GM23338 (cell line): ENCODE measurements at regions not wholly inside any gene's neighbourhood (a gene's known extent, or its start where the extent isn't known, plus 50 kb on each side); places are given as distances from the start of the nearest gene placed in this dataset.
A peak's percentile ranks its signal among the peaks of the same experiment; 100 is the strongest.

ENCODE experiments used
- ATAC-seq: fragments of 200-7000 bp; cut with Tn5 transposase; 3 replicates; pipeline ENCODE4 v1.9.1; 2020
- DNase-seq: peaks from one replicate; pipeline ENCODE4 v3.0.0-alpha.2; 2015; ENCODE audit warnings: low spot score
- H2AFZ ChIP-seq: fragments of 200-600 bp; sonication (generic); 2 replicates; pipeline ENCODE4 v1.8.0; 2016; ENCODE audit warnings: antibody characterized with exemption, mild to moderate bottlenecking, moderate library complexity
- H3F3A ChIP-seq: fragments of 200-600 bp; sonication (generic); replicated peaks from 2 replicates; pipeline ENCODE4 v1.8.0; 2017; ENCODE audit warnings: antibody characterized with exemption, mixed run types, low read depth
- H3K27ac ChIP-seq: fragments of 200-600 bp; sonication (generic); 2 replicates; pipeline ENCODE4 v1.6.1; 2016; ENCODE audit warnings: low read depth
- H3K27me3 ChIP-seq: fragments of 200-600 bp; sonication (generic); 2 replicates; pipeline ENCODE4 v1.8.0; 2016; ENCODE audit warnings: mild to moderate bottlenecking, mixed run types, moderate library complexity; ENCODE audit not compliant: insufficient read depth
- H3K36me3 ChIP-seq: fragments of 200-600 bp; sonication (generic); 2 replicates; pipeline ENCODE4 v1.8.0; 2016; ENCODE audit warnings: mild to moderate bottlenecking; ENCODE audit not compliant: insufficient read depth
- H3K4me1 ChIP-seq: fragments of 200-600 bp; sonication (generic); 2 replicates; pipeline ENCODE4 v1.8.0; 2016; ENCODE audit warnings: mild to moderate bottlenecking, moderate library complexity; ENCODE audit not compliant: insufficient read depth
- H3K4me2 ChIP-seq: fragments of 200-600 bp; sonication (generic); 2 replicates; pipeline ENCODE4 v1.7.1; 2017; ENCODE audit warnings: mixed run types
- H3K4me3 ChIP-seq: fragments of 200-600 bp; sonication (generic); 2 replicates; pipeline ENCODE4 v1.6.1; 2016; ENCODE audit warnings: mixed run types
- H3K79me2 ChIP-seq: fragments of 200-600 bp; sonication (generic); replicated peaks from 2 replicates; pipeline ENCODE4 v1.8.0; 2017; ENCODE audit warnings: mild to moderate bottlenecking; ENCODE audit not compliant: insufficient read depth
- H3K9me2 ChIP-seq: fragments of 200-600 bp; sonication (generic); 2 replicates; pipeline ENCODE4 v1.8.0; 2017; ENCODE audit not compliant: insufficient read depth
- H4K20me1 ChIP-seq: fragments of 200-600 bp; sonication (generic); replicated peaks from 2 replicates; pipeline ENCODE4 v1.8.0; 2017; ENCODE audit warnings: mild to moderate bottlenecking; ENCODE audit not compliant: insufficient read depth
- H3K27ac Mint-ChIP-seq: 2 replicates; pipeline ENCODE4 v1.8.0; 2020; ENCODE audit warnings: inconsistent platforms, mild to moderate bottlenecking, moderate library complexity, mixed read lengths
- H3K27me3 Mint-ChIP-seq: 3 replicates; pipeline ENCODE4 v1.8.0; 2022; ENCODE audit warnings: low read depth, mild to moderate bottlenecking, moderate library complexity, mixed read lengths, inconsistent platforms; ENCODE audit not compliant: insufficient read depth, poor library complexity
- H3K36me3 Mint-ChIP-seq: 3 replicates; pipeline ENCODE4 v1.8.0; 2021; ENCODE audit warnings: low read depth, mild to moderate bottlenecking, inconsistent platforms, moderate library complexity, mixed read lengths
- H3K4me1 Mint-ChIP-seq: 3 replicates; pipeline ENCODE4 v1.8.0; 2020; ENCODE audit warnings: mild to moderate bottlenecking, inconsistent platforms, mixed read lengths
- H3K4me3 Mint-ChIP-seq: 3 replicates; pipeline ENCODE4 v1.8.0; 2021; ENCODE audit warnings: moderate library complexity, mild to moderate bottlenecking, inconsistent platforms, mixed read lengths
- H3K9me3 Mint-ChIP-seq: 3 replicates; pipeline ENCODE4 v1.8.0; 2020; ENCODE audit warnings: moderate library complexity, mild to moderate bottlenecking, inconsistent platforms, mixed read lengths
- ZNF114 ChIP-seq: fragments of 250-450 bp; sonication (Bioruptor Pico); IDR thresholded peaks from 2 replicates; pipeline ENCODE4 v1.5.0; 2020; ENCODE audit warnings: mild to moderate bottlenecking, moderate library complexity
- TF ChIP-seq, protein P1 (sequence below): IDR thresholded peaks from one replicate; pipeline ENCODE4 v1.6.1; 2018; ENCODE audit warnings: antibody characterized with exemption; ENCODE audit not compliant: unreplicated experiment
- TF ChIP-seq, protein P2 (sequence below), 2 experiments: fragments of 200-600 bp in 1 of 2; sonication (generic) in 1 of 2; conservative IDR thresholded peaks; 2 replicates each; pipeline versions ENCODE4 v1.5.1 to v1.6.1; 2016 to 2017; ENCODE audit warnings: antibody characterized with exemption in 2 of 2, low read depth in 2 of 2, mild to moderate bottlenecking in 2 of 2, moderate library complexity in 1 of 2

DNA sequence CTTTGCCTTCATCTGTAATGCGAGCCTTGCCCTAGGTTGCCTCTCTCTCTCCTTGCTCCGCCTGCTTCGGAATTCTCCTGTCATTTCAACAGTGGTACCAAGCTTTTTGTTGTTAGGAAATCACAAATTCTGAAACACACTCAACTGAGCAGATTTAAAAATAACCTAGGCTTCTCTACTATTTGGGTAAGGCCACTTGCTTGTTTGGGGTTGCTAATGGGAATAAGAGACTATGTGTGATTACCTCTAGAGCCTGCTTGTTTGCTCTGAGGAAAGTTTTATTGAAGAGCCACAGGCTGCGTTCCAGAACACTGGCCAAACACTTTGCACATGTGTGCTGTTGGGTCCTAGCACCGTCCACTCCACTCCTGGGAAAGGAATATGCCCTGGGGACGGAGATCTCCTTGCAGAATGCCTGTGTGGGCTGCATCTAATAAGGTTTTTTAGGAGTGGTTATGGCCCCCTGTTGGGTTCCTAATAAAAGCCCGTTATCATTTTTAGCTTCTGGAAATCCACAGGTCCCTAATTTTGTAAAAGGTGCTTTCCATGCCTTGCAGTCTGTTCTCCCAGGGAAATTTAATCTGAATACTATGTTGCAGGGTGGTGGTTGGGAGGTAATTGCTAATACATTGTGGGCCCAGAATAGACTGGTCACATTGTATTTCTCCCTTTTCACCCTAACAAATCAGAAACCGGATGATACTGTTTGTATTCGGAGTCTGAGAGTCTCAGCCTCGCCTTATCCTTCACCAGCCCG is 68.7 kb upstream of the KLF6 start:
- Histone ChIP-seq H3K27ac (no peak overlapping the region), H4K20me1 (no peaks in the 10 kb centered on the region), H3K36me3 (no peaks in the 10 kb centered on the region), H3K4me3 (no peak overlapping the region), H3K79me2 (no peaks in the 10 kb centered on the region), H3F3A (no peaks in the 10 kb centered on the region), H3K9me2 (peaks cover 5% of the 10 kb centered on the region; the same call in 1 of the 2 replicates), H2AFZ (no peak overlapping the region), H3K27me3 (no peaks in the 10 kb centered on the region), H3K4me2 (no peak overlapping the region), H3K4me1 (peaks cover 15% of the 10 kb centered on the region)
- H3K9me3 Mint-ChIP-seq = no peaks in the 10 kb centered on the region
- ATAC-seq (peak; percentile 43; the same call in 1 of the 3 replicates), DNase-seq (no peak)
- no peaks in the 10 kb centered on the region for H3K36me3 Mint-ChIP-seq
- H3K4me3 Mint-ChIP-seq = no peak overlapping the region
- peaks cover 5% of the 10 kb centered on the region for H3K27me3 Mint-ChIP-seq
- no peak for TF ChIP-seq ZNF114 (CRISPR knock-in tag)
- TF ChIP-seq, protein P1, sequence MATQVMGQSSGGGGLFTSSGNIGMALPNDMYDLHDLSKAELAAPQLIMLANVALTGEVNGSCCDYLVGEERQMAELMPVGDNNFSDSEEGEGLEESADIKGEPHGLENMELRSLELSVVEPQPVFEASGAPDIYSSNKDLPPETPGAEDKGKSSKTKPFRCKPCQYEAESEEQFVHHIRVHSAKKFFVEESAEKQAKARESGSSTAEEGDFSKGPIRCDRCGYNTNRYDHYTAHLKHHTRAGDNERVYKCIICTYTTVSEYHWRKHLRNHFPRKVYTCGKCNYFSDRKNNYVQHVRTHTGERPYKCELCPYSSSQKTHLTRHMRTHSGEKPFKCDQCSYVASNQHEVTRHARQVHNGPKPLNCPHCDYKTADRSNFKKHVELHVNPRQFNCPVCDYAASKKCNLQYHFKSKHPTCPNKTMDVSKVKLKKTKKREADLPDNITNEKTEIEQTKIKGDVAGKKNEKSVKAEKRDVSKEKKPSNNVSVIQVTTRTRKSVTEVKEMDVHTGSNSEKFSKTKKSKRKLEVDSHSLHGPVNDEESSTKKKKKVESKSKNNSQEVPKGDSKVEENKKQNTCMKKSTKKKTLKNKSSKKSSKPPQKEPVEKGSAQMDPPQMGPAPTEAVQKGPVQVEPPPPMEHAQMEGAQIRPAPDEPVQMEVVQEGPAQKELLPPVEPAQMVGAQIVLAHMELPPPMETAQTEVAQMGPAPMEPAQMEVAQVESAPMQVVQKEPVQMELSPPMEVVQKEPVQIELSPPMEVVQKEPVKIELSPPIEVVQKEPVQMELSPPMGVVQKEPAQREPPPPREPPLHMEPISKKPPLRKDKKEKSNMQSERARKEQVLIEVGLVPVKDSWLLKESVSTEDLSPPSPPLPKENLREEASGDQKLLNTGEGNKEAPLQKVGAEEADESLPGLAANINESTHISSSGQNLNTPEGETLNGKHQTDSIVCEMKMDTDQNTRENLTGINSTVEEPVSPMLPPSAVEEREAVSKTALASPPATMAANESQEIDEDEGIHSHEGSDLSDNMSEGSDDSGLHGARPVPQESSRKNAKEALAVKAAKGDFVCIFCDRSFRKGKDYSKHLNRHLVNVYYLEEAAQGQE = no peak
- peaks cover 19% of the 10 kb centered on the region for H3K4me1 Mint-ChIP-seq
- no peak overlapping the region for H3K27ac Mint-ChIP-seq

DNA sequence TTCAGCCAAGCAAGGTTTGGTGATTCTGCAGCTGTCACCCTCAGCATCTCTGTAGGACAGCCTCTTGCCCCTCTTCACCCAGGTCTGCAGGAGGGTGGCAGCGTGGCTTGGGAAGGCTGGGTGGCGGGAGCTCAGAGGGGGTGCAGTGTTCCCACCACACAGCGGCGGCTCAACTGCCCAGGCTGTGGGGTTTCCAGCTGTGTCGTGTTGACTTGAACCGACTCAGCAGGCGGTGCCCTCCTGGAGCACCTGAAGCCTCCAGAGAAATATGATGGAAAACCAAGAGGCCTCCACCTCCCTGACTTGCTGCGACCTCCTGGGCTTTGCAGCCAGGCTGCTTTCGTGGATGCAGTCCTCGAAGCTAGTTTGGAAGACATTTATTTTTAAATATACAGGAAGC is 68.0 kb upstream of the KLF6 start:
- no peaks in the 10 kb centered on the region for H3K79me2 ChIP-seq
- ATAC-seq (no peak; the same call in 2 of the 3 replicates), DNase-seq (no peak)
- no peaks in the 10 kb centered on the region for H4K20me1 ChIP-seq
- no peak overlapping the region for H3K4me2 ChIP-seq
- no peak overlapping the region for H2AFZ ChIP-seq
- peaks cover 15% of the 10 kb centered on the region for H3K4me1 ChIP-seq
- H3K9me3 Mint-ChIP-seq = no peaks in the 10 kb centered on the region
- H3K4me3 Mint-ChIP-seq = no peak overlapping the region
- peaks cover 19% of the 10 kb centered on the region for H3K4me1 Mint-ChIP-seq
- no peak overlapping the region for H3K27ac Mint-ChIP-seq
- H3K27me3 Mint-ChIP-seq = peaks cover 5% of the 10 kb centered on the region
- no peaks in the 10 kb centered on the region for H3K36me3 ChIP-seq
- no peaks in the 10 kb centered on the region for H3K27me3 ChIP-seq
- no peak overlapping the region for H3K27ac ChIP-seq
- no peaks in the 10 kb centered on the region for H3F3A ChIP-seq
- H3K4me3 ChIP-seq = no peak overlapping the region
- H3K9me2 ChIP-seq = peaks cover 4% of the 10 kb centered on the region; the same call in 1 of the 2 replicates
- TF ChIP-seq, protein P2, sequence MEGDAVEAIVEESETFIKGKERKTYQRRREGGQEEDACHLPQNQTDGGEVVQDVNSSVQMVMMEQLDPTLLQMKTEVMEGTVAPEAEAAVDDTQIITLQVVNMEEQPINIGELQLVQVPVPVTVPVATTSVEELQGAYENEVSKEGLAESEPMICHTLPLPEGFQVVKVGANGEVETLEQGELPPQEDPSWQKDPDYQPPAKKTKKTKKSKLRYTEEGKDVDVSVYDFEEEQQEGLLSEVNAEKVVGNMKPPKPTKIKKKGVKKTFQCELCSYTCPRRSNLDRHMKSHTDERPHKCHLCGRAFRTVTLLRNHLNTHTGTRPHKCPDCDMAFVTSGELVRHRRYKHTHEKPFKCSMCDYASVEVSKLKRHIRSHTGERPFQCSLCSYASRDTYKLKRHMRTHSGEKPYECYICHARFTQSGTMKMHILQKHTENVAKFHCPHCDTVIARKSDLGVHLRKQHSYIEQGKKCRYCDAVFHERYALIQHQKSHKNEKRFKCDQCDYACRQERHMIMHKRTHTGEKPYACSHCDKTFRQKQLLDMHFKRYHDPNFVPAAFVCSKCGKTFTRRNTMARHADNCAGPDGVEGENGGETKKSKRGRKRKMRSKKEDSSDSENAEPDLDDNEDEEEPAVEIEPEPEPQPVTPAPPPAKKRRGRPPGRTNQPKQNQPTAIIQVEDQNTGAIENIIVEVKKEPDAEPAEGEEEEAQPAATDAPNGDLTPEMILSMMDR (conservative IDR thresholded peaks at IDR 0.05; ENCODE audit: low read depth in 2 of 2) = no peak
- TF ChIP-seq, protein P1 = no peak
- no peaks in the 10 kb centered on the region for H3K36me3 Mint-ChIP-seq
